Astrocyte (in vitro differentiated cells and primary cell): ENCODE measurements at regions not wholly inside any gene's neighbourhood (a gene's known extent, or its start where the extent isn't known, plus 50 kb on each side); places are given as distances from the start of the nearest gene placed in this dataset.

Source experiments
- CTCF ChIP-seq: IDR thresholded peaks from 2 replicates; pipeline ENCODE4 v1.5.1; 2011; ENCODE audit warnings: low read depth, mild to moderate bottlenecking, inconsistent platforms, low read length, moderate library complexity; ENCODE audit not compliant: insufficient read depth
- EZH2 ChIP-seq: IDR thresholded peaks from 2 replicates; pipeline ENCODE4 v1.6.1; 2012; ENCODE audit warnings: mild to moderate bottlenecking, low read length, inconsistent platforms; ENCODE audit not compliant: insufficient read depth

GRCh38 chr14:42138406-42138805, 531.7 kb downstream of the LRFN5 start:
- TF ChIP-seq CTCF (no peak), EZH2 (no peak)
